ENCODE measurements at regions not wholly inside any gene's neighbourhood (a gene's known extent, or its start where the extent isn't known, plus 50 kb on each side); places are given as distances from the start of the nearest gene placed in this dataset.

DNA sequence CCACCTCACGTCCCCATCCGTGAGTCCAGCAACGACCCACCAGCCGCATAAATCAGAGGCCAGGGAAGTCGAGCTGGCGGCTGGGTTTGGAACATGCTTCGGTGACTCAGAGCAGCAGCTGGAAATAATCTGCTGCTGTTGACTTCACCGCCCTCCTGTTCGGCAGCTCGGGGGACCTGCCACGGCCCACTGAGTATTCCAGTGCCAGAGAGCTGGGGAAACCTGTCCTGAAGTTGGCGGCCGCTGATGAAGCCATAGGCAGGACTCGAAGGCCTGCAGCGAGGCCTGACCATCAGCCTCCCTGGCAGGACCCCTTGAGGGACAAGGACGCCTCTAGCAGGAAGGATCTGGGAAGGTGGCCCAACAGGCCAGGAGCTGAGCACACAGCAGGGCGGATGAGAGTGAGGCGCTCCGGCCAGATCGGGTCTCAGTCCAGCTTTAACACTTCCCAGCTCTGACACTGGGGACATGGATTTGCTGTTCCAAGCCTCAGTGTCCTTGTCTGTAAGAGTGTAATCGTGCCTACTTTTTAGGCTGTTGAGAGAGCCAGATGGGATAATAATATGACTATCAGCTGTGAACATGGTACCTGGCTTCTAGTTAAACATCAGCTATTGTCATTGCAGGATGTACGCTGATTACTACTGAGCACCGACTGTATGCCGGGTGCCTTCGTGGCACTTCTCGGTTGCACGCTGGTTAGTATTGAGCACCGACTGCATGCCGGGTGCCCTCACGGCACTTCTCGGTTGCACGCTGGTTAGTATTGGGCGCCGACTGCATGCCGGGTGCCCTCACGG is 50.4 kb upstream of the CIBAR2 start (continued):
- TF ChIP-seq, protein P1, sequence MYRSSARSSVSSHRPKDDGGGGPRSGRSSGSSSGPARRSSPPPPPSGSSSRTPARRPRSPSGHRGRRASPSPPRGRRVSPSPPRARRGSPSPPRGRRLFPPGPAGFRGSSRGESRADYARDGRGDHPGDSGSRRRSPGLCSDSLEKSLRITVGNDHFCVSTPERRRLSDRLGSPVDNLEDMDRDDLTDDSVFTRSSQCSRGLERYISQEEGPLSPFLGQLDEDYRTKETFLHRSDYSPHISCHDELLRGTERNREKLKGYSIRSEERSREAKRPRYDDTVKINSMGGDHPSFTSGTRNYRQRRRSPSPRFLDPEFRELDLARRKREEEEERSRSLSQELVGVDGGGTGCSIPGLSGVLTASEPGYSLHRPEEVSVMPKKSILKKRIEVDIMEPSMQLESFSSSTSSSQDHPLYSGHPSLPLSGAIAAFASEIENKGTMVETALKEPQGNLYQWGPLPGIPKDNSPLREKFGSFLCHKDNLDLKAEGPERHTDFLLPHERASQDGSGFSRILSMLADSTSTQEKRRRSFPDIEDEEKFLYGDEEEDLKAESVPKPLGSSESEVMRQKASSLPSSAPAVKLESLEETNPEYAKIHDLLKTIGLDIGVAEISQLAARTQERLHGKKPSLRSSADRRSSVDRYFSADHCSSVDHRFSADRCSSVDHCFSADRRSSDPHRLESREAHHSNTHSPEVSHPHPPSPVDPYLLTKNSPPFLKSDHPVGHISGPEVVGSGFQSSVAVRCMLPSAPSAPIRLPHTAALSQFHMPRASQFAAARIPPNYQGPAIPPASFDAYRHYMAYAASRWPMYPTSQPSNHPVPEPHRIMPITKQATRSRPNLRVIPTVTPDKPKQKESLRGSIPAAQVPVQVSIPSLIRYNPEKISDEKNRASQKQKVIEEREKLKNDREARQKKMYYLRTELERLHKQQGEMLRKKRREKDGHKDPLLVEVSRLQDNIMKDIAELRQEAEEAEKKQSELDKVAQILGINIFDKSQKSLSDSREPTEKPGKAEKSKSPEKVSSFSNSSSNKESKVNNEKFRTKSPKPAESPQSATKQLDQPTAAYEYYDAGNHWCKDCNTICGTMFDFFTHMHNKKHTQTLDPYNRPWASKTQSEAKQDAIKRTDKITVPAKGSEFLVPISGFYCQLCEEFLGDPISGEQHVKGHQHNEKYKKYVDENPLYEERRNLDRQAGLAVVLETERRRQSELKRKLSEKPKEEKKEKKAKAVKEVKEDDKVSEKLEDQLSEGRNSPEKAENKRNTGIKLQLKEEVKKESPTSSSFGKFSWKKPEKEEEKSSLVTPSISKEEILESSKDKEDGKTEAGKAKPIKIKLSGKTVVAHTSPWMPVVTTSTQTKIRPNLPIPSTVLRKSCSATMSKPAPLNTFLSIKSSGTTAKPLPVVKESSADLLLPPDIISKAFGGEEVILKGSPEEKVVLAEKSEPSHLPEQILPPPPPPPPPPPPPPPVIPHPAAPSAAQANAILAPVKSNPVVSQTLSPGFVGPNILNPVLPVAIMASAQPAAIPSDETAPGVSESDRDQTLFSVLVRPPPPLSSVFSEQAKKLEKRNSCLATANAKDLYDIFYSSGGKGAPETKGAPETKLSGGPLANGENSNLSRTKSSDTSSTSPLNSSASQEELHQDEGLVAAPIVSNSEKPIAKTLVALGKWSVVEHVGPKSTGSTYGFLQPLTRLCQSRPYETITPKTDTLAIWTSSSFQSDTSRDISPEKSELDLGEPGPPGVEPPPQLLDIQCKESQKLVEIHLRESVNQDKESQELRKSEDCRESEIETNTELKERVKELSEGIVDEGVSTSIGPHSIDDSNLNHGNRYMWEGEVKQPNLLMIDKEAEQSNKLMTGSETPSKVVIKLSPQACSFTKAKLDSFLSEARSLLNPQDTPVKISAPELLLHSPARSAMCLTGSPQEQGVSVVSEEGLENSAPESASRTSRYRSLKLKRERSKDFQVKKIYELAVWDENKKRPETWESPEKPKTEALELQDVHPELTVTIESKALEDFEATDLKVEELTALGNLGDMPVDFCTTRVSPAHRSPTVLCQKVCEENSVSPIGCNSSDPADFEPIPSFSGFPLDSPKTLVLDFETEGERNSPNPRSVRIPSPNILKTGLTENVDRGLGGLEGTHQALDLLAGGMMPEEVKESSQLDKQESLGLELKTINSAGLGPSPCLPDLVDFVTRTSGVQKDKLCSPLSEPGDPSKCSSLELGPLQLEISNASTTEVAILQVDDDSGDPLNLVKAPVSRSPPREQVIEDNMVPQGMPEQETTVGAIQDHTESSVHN (CRISPR knock-in tag; IDR thresholded peaks at IDR 0.05) = no peak
- TF ChIP-seq, protein P2, sequence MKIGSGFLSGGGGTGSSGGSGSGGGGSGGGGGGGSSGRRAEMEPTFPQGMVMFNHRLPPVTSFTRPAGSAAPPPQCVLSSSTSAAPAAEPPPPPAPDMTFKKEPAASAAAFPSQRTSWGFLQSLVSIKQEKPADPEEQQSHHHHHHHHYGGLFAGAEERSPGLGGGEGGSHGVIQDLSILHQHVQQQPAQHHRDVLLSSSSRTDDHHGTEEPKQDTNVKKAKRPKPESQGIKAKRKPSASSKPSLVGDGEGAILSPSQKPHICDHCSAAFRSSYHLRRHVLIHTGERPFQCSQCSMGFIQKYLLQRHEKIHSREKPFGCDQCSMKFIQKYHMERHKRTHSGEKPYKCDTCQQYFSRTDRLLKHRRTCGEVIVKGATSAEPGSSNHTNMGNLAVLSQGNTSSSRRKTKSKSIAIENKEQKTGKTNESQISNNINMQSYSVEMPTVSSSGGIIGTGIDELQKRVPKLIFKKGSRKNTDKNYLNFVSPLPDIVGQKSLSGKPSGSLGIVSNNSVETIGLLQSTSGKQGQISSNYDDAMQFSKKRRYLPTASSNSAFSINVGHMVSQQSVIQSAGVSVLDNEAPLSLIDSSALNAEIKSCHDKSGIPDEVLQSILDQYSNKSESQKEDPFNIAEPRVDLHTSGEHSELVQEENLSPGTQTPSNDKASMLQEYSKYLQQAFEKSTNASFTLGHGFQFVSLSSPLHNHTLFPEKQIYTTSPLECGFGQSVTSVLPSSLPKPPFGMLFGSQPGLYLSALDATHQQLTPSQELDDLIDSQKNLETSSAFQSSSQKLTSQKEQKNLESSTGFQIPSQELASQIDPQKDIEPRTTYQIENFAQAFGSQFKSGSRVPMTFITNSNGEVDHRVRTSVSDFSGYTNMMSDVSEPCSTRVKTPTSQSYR (CRISPR knock-in tag; IDR thresholded peaks at IDR 0.05; ENCODE audit: borderline replicate concordance) = no peak
- TF ChIP-seq, protein P3, sequence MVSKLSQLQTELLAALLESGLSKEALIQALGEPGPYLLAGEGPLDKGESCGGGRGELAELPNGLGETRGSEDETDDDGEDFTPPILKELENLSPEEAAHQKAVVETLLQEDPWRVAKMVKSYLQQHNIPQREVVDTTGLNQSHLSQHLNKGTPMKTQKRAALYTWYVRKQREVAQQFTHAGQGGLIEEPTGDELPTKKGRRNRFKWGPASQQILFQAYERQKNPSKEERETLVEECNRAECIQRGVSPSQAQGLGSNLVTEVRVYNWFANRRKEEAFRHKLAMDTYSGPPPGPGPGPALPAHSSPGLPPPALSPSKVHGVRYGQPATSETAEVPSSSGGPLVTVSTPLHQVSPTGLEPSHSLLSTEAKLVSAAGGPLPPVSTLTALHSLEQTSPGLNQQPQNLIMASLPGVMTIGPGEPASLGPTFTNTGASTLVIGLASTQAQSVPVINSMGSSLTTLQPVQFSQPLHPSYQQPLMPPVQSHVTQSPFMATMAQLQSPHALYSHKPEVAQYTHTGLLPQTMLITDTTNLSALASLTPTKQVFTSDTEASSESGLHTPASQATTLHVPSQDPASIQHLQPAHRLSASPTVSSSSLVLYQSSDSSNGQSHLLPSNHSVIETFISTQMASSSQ (IDR thresholded peaks at IDR 0.05; ENCODE audit: low read depth) = no peak
- TF ChIP-seq, protein P3 (CRISPR knock-in tag; IDR thresholded peaks at IDR 0.05; ENCODE audit: borderline replicate concordance) = no peak
- TF ChIP-seq ZNF747 (CRISPR knock-in tag; IDR thresholded peaks at IDR 0.05; ENCODE audit: borderline replicate concordance) (no peak), ZNF674 (CRISPR knock-in tag; IDR thresholded peaks at IDR 0.05; ENCODE audit: low read depth) (no peak), MAFF (IDR thresholded peaks at IDR 0.05; ENCODE audit: low read depth, low read length) (no peak), ZNF75D (CRISPR knock-in tag; IDR thresholded peaks at IDR 0.05; ENCODE audit: borderline replicate concordance) (no peak), ZNF850 (CRISPR knock-in tag; conservative IDR thresholded peaks at IDR 0.05) (no peak), REPIN1 (CRISPR knock-in tag; IDR thresholded peaks at IDR 0.05; ENCODE audit: borderline replicate concordance, low read depth) (no peak)
